Right ventricle myocardium superior (tissue), 1 donor: ENCODE measurements at regions not wholly inside any gene's neighbourhood (a gene's known extent, or its start where the extent isn't known, plus 50 kb on each side); places are given as distances from the start of the nearest gene placed in this dataset.
"Not testable (repeated sequence)": the region's sequence is repeated elsewhere in the genome, so short reads cannot be mapped to it uniquely, and the experiment has no call there.

Experiments
- ATAC-seq: fragments of 200-7000 bp; cut with Tn5 transposase; one replicate; pipeline ENCODE4 v1.9.1; 2020; ENCODE audit warnings: mild to moderate bottlenecking; ENCODE audit not compliant: poor library complexity
- DNase-seq: peaks from one replicate; pipeline ENCODE4 v3.0.0-alpha.2; 2020
- intact Hi-C: fragments of 100-400 bp; cut with DNase I; formaldehyde crosslinking; loops from one replicate; pipeline ENCODE4 v1.11.2; 2022
- donor health status: DM: no; HTN: yes; CAD: no; lungs with severe emphysema.

- DNase-seq: peak; percentile 29
- peak; percentile 57 for ATAC-seq
- intact Hi-C loops: not testable (repeated sequence)
Observed at GRCh38 chr7:65508581-65509367, 135.1 kb downstream of the ZNF92 start.

GRCh38 chr7:65509368-65510186 lies 135.9 kb downstream of the ZNF92 start:
- DNase-seq: peak; percentile 17
- no peak for ATAC-seq
- intact Hi-C loops: no loop called here

- intact Hi-C loops, DNase-seq, ATAC-seq: not testable (repeated sequence)
Observed at GRCh38 chr7:65510187-65510538, 136.5 kb downstream of the ZNF92 start.

GRCh38 chr7:65519751-65520150 lies 146.1 kb downstream of the ZNF92 start:
- ATAC-seq, DNase-seq, intact Hi-C loops: not testable (repeated sequence)

GRCh38 chr7:65545465-65546161 lies 172.0 kb downstream of the ZNF92 start:
- DNase-seq, intact Hi-C loops: not testable (repeated sequence)
- ATAC-seq: peak; percentile 46

- intact Hi-C loops, ATAC-seq, DNase-seq: not testable (repeated sequence)
Observed at GRCh38 chr7:65549589-65550443, 176.2 kb downstream of the ZNF92 start.

- DNase-seq, intact Hi-C loops: not testable (repeated sequence)
Observed at GRCh38 chr7:65550444-65550809, 176.8 kb downstream of the ZNF92 start.

GRCh38 chr7:65551042-65551441 lies 177.4 kb downstream of the ZNF92 start:
- DNase-seq, intact Hi-C loops, ATAC-seq: not testable (repeated sequence)

More at GRCh38 chr7:65550444-65550809, 176.8 kb downstream of the ZNF92 start:
- ATAC-seq: not testable (repeated sequence)

- peak; percentile 55 for ATAC-seq
- not testable (repeated sequence) for DNase-seq
Observed at GRCh38 chr7:65554553-65555476, 181.2 kb downstream of the ZNF92 start.

GRCh38 chr7:65558584-65558983 lies 184.9 kb downstream of the ZNF92 start:
- DNase-seq: peak; percentile 27
- intact Hi-C loops, ATAC-seq: not testable (repeated sequence)

More at GRCh38 chr7:65554553-65555476, 181.2 kb downstream of the ZNF92 start:
- intact Hi-C loops: not testable (repeated sequence)

- ATAC-seq, DNase-seq, intact Hi-C loops: not testable (repeated sequence)
Observed at GRCh38 chr7:65561786-65562372, 188.2 kb downstream of the ZNF92 start.

GRCh38 chr7:65562522-65562921 lies 188.9 kb downstream of the ZNF92 start:
- ATAC-seq, DNase-seq, intact Hi-C loops: not testable (repeated sequence)

GRCh38 chr7:65563333-65563732 lies 189.7 kb downstream of the ZNF92 start:
- ATAC-seq, intact Hi-C loops, DNase-seq: not testable (repeated sequence)

GRCh38 chr7:65568226-65568625 lies 194.6 kb downstream of the ZNF92 start:
- DNase-seq, ATAC-seq, intact Hi-C loops: not testable (repeated sequence)

GRCh38 chr7:65570990-65571389 lies 197.3 kb downstream of the ZNF92 start:
- DNase-seq, intact Hi-C loops, ATAC-seq: not testable (repeated sequence)

GRCh38 chr7:65572581-65572980 lies 198.9 kb downstream of the ZNF92 start:
- DNase-seq, ATAC-seq, intact Hi-C loops: not testable (repeated sequence)
